HFF-Myc (cell line): ENCODE measurements at regions not wholly inside any gene's neighbourhood (a gene's known extent, or its start where the extent isn't known, plus 50 kb on each side); places are given as distances from the start of the nearest gene placed in this dataset.

Source experiments
- DNase-seq: peaks from one replicate; pipeline ENCODE4 v3.0.0-alpha.2; 2011; ENCODE audit warnings: low read depth; ENCODE audit errors: extremely low read depth
- H3K4me3 ChIP-seq: replicated peaks from 2 replicates; pipeline ENCODE4 v1.5.1; 2011; ENCODE audit warnings: low read depth, mild to moderate bottlenecking, control low read depth, low read length
- CTCF ChIP-seq: IDR thresholded peaks from 2 replicates; pipeline ENCODE4 v1.5.1; 2012; ENCODE audit warnings: mild to moderate bottlenecking, low read depth, low read length, control low read depth; ENCODE audit errors: missing control alignments

- no peak for DNase-seq
- TF ChIP-seq CTCF = no peak
- H3K4me3 ChIP-seq = no peak overlapping the region
Measured at GRCh38 chr13:47829690-47830089, 171.4 kb downstream of the SUCLA2 start.

GRCh38 chr13:47826471-47826870 is 174.6 kb downstream of the SUCLA2 start:
- H3K4me3 ChIP-seq = no peak overlapping the region
- no peak for TF ChIP-seq CTCF

DNA sequence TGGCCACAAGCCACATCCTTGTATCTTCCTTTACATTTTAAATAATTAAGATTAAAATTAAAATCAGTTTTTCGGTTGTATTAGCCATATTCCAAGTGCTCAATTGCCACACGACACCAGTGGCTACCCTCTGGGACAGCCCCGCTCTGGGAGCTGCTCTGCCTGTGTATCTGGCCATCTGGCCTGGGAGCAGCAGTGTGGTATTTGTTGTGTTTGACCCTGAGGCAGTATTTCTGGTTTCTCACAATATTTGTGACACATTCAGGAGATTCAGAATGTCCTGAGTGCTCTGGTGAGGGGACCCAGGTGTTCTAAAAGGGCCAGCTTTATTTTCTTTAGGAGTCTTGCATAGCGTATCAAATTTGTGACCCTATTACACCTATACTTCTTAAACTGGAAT is 179.0 kb downstream of the SUCLA2 start:
- DNase-seq = no peak
- no peak for TF ChIP-seq CTCF

More at GRCh38 chr13:47826471-47826870, 174.6 kb downstream of the SUCLA2 start:
- no peak for DNase-seq

DNA sequence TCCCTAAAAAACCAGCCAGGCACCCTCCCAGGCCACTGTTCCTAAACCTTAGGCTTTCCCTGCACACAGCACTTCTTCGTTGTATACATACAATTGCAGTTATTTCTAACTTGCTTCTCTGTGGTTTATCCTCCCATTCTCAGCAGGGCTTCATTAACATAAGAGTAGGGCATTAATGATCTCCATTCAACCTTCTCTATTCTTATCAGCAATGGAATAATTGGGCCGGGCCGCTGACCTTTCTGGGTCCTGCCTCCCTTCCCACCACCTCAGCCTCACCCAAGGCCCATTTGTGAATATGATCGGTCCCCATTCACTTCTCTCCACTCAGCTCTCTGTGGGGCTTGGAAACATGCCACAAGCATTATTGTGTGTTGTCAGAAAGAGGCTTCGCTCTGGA is 184.2 kb downstream of the SUCLA2 start:
- DNase-seq = no peak
- no peak for TF ChIP-seq CTCF
- H3K4me3 ChIP-seq = no peak overlapping the region

More for the DNA sequence above, 179.0 kb downstream of the SUCLA2 start:
- no peak overlapping the region for H3K4me3 ChIP-seq

- no peak for DNase-seq
- TF ChIP-seq CTCF = no peak
Measured at GRCh38 chr13:47813718-47814117, 187.4 kb downstream of the SUCLA2 start.

GRCh38 chr13:47809411-47809810 is 191.7 kb downstream of the SUCLA2 start:
- TF ChIP-seq CTCF = no peak

More at GRCh38 chr13:47813718-47814117, 187.4 kb downstream of the SUCLA2 start:
- no peak overlapping the region for H3K4me3 ChIP-seq

DNA sequence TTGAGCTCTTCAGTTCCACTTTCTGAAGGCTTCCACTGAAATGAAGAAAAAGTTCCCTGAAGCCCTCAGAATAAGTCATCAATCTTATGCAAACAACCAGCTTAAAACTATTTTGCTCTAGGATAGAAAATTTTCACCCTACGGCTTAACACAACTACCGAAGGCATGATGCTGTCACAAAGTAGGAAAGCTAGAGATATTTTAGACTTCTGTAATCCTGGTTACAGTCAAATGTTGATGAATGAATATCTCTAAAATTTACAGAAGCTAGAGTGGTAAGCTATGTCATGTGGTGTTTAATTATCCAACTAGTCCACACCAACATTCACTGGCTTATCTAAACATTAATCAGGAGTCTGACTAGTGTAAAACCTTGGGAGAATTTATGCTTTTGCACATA is 197.9 kb downstream of the SUCLA2 start:
- no peak for DNase-seq
- H3K4me3 ChIP-seq = no peak overlapping the region
- no peak for TF ChIP-seq CTCF

More at GRCh38 chr13:47809411-47809810, 191.7 kb downstream of the SUCLA2 start:
- DNase-seq = no peak
- no peak overlapping the region for H3K4me3 ChIP-seq
